G401 (cell line): ENCODE measurements at regions not wholly inside any gene's neighbourhood (a gene's known extent, or its start where the extent isn't known, plus 50 kb on each side); places are given as distances from the start of the nearest gene placed in this dataset.
"Not testable (repeated sequence)": the region's sequence is repeated elsewhere in the genome, so short reads cannot be mapped to it uniquely, and the experiment has no call there.

Experiments
- DNase-seq: peaks from one replicate; pipeline ENCODE4 v3.0.0-alpha.2; 2015; ENCODE audit warnings: low spot score
- in situ Hi-C: cut with HindIII; loops from 2 replicates; pipeline ENCODE4 v1.10.0; 2016; ENCODE audit warnings: low sequenced_read_pairs, mixed read lengths

GRCh38 chr2:67169417-67170140 lies 227.6 kb upstream of the ETAA1 start:
- in situ Hi-C loops: no loop called here
- no peak for DNase-seq

DNA sequence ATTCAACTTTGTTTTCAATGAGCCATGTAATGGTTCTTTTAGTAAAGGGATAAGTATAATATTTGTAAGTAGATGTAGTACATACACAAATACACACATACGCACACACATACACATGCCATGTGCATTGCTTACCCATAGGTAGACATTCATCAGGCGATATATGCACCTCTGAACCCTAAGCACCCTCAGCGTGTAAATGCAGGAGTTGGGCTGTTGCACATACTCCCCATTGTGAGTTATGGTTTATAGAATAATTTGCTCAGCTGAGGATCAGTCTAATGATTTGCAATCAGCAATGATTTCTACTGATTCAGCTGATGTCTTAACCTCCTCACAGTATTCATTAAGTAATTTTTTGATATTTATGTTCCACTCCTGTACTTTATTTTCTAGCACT lies 217.6 kb upstream of the ETAA1 start:
- DNase-seq: no peak
- in situ Hi-C loops: no loop called here

DNA sequence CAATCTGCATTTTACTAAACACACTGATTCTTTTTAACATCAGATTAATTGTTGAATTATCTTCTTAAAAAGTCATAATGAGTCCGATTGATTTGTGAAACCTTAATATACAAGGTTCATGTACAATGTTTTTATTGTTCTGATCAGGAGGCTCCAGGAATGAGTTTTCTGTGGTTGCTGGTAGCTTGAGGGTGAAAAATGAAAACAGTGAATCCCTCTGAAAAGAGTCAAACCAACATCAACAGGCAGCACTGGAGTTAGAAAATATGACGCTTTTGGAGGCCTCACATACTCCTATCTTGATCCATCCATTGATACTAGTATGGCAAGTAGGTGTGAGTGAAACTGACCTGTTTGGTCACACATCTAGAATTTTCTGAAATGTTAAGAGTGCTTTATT lies 216.3 kb upstream of the ETAA1 start:
- no peak for DNase-seq
- in situ Hi-C loops: no loop called here

DNA sequence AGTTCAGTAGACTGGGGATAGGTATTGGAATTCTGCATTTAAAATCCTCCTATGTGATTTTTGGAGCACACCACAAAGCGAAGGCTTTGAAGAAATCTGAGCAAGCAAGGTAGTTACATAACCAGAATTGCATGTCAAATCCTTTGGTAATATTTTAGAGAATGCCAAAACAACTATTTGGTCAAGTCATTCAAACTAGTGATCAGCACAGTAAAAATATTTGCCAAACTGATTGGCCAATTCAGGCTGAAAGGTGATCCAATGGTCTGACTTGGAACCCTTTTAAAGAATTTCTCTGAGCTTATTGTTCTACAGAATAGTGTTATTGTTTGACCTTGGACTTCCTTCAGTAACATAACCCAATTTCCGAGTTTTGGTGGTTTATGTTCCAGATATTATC lies 214.2 kb upstream of the ETAA1 start:
- in situ Hi-C loops: no loop called here
- DNase-seq: no peak

- no peak for DNase-seq
- in situ Hi-C loops: no loop called here
Observed at GRCh38 chr2:67186326-67186725, 210.8 kb upstream of the ETAA1 start.

DNA sequence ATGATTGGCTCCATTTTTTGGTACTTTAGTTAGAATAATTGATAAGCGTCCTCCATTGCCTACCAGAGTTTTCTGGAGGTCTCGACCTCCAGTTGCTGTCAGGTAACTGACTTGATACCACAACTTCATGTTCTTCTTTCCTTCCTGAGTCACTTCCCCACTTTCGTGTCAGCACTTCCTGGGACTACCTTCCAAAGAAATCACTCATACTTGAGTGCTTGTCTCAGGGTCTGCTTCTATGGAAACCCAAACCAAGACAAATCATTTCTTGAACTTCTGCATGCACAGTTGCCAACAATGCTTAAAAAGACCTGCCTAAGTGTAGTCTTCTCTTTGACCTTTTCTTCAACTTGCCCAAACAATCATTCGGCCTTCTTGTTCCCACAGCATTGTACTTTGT lies 210.3 kb upstream of the ETAA1 start:
- in situ Hi-C loops: no loop called here
- DNase-seq: no peak

GRCh38 chr2:67195327-67195726 lies 201.8 kb upstream of the ETAA1 start:
- DNase-seq, in situ Hi-C loops: not testable (repeated sequence)

DNA sequence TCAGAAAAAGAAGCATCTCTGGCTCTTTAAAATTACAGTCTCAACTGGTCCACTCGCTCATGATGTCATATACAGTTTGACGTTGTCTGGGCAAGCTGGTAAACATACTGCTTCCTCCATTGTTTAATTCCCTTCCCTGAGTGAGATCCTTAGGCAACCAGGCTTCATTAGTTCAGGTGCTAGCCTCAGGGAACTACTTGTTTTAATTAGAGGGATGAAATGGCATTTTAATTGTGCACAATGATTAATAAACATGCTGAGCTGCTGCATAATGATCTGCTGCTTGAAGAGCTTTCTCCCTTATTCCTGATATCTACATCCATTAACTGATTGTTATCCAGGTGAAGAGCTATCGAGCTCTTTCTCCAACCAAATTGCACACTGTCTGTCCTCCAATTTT lies 195.6 kb upstream of the ETAA1 start:
- in situ Hi-C loops: no loop called here
- DNase-seq: no peak

- in situ Hi-C loops: no loop called here
- DNase-seq: no peak
Observed at GRCh38 chr2:67204349-67204748, 192.8 kb upstream of the ETAA1 start.

DNA sequence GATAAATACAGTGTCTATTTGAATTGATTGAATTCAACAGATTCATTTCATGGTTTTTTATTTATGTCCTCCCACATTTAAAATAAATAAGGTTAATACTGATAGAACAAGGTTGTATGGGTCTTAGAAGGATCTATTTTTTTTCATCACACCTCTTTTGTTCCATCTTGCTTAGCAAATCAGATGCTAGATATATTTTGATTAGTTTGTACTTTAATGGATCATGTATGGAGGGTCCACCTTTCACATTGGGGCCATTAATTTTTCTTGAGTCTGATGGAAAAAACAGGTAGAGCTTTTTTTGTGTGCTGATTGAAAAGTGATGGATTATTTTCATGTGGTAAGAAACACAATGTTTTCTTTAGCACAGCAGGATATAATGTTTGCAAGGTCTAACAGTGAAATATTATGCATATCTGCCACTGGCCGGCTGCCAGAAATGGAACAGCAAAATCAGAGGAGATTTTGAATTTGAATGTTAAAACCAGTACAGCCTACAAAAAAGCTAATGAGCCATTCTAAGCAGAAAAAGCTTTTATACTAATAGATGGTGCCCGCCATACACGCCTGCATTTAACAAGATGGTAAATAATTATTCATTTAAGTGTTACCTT lies 188.1 kb upstream of the ETAA1 start:
- in situ Hi-C loops: no loop called here
- no peak for DNase-seq

DNA sequence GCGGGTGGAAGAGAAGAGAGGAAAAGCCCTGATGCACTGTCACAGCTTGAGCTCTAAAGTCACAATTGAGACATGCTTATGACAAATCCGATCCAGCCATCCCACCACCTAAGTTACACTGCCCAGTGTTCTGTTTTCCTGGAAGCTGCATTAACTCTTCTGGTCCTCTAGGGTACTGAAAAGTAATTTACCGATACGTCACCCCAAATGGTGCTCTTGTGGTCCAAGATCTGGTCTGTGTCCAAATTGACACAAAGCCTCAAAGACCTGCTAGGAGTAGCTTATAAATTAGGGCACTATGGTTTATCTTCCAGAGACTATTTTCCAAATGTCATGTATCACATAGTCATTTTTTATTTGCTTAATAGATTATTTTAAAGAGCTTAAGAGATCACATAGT lies 186.7 kb upstream of the ETAA1 start:
- DNase-seq: no peak
- in situ Hi-C loops: no loop called here

GRCh38 chr2:67212203-67212602 lies 184.9 kb upstream of the ETAA1 start:
- in situ Hi-C loops: no loop called here
- no peak for DNase-seq

DNA sequence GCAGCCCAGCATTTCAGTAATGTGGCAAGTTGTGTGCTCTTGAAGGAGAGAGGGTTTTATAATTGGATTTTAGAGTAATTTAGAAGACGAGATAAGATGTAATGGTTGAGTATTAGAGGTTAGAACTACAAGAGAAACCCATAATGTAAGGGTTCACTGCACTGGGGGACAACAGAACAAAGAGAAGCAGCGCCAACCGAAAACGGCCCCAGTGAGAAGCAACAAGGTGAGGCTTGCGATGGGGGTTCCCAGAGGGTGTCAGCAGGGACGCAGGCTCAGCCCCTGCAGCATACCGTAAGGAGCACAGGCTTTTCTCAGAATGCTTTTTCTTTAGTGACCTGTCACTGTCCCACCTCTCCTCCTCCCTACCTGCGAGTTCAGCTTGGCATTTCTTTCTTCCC lies 183.9 kb upstream of the ETAA1 start:
- no peak for DNase-seq
- in situ Hi-C loops: no loop called here

DNA sequence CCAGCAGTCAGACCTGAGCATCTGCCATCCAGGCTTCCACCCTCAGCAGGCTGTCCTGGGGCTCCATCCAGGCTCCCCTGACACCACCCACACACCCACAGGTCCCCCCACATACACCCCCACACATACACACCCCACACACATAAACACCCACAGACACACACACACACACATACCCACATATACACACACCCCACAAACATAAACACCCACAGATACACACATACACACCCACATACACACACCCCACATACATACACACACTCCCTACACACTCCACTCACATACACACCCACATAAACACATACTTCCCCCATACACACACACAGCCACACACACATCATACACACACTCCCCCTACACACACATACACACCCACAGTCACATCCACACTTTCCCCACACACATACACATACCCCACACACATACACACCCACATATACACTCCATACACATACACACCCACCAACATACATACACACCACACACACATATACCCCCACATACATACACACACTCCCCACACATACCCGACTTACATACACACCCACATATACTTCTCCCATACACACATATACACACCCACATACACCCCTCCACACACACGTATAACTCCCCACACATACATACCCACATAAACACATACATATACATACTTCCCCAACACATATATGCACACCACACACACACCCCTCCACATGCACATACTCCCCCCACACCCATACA lies 183.3 kb upstream of the ETAA1 start:
- in situ Hi-C loops: no loop called here
- DNase-seq: no peak

DNA sequence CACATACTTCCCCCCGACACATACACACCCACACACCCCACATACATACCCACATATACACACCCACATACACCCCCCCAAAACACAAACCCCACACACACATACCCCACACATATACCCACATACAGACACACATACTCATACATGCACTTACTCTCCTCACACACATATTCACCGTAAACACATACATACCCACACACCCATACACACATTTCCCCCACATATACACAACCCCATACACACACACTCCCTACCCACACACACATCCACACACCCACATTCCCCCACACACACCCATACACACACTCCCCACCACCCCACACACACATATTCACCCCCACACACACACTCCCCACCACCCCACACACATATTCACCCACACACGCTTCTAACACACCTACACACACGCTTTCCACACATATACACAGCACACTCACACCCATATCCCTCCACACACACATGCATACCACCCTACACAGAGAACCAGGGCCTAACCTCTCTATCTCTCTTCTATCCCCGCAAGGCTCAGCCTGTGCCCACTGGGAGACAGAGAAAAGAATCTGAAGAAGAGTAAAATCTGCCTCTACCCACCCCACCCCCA lies 182.4 kb upstream of the ETAA1 start:
- in situ Hi-C loops: no loop called here

GRCh38 chr2:67215214-67216055 lies 181.7 kb upstream of the ETAA1 start:
- in situ Hi-C loops: no loop called here
- no peak for DNase-seq

More for the DNA sequence above, 182.4 kb upstream of the ETAA1 start:
- DNase-seq: no peak

DNA sequence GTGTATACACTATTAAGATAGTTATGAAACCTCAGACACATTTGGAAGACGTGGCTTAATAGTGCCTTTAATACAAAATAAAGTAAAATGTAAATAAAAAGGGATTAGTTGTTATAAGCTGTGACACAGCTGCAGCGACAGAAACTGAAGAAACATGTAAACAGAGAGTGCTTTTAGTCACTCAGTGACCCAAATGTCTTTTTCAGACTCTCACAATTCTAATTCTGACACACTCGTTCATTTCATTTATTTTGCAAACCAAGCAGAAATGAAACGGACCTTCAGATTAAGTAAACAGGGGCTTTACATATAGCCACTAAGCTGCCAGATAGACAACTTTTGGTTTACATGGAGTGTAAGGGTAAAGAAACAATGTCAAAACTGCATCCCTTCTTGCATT lies 181.0 kb upstream of the ETAA1 start:
- in situ Hi-C loops: no loop called here

DNA sequence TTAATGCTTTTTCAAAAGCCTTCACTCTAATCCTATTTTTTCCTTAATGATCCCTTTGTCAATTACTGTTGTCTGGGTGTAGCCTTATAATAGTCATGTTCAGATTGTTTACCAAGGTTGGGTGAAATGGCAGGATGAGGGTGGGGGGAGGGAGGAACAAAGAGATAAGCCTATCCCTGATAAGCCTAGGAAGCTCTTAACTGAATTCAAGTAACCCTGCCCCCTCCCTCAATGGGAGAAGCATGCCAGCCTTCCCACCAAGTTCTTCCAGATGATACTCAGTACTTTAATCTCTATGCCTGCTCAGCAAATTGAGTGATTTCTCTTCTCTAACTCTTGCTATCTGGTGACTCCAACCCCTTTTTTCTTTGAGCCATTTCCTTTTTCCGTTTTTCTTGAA lies 180.3 kb upstream of the ETAA1 start:
- in situ Hi-C loops: no loop called here

More for the DNA sequence above, 181.0 kb upstream of the ETAA1 start:
- no peak for DNase-seq

GRCh38 chr2:67217398-67217797 lies 179.7 kb upstream of the ETAA1 start:
- in situ Hi-C loops: no loop called here

More for the DNA sequence above, 180.3 kb upstream of the ETAA1 start:
- no peak for DNase-seq

More at GRCh38 chr2:67217398-67217797, 179.7 kb upstream of the ETAA1 start:
- no peak for DNase-seq
